T-cell (primary cell): ENCODE measurements at regions not wholly inside any gene's neighbourhood (a gene's known extent, or its start where the extent isn't known, plus 50 kb on each side); places are given as distances from the start of the nearest gene placed in this dataset.

Source experiments
- ATAC-seq, 4 experiments: fragments of 200-7000 bp in 3 of 4; fragments of 150-1000 bp in 1 of 4; cut with Tn5 transposase; replicated peaks in 1 of 4; 1 replicate in 3 of 4; 2 replicates in 1 of 4; pipeline ENCODE4 v1.10.0; 2021; ENCODE audit warnings: moderate library complexity in 3 of 4, mild to moderate bottlenecking in 2 of 4, moderate number of reproducible peaks in 1 of 4
- CTCF ChIA-PET, 2 donors: fragments of 300-600 bp; sonication (Branson Sonifier 250); formaldehyde crosslinking; loops; one replicate each; lab custom pipeline; 2022; ENCODE audit warnings: antibody characterized with exemption in 2 of 2; lab: Charles Lee
- POLR2A ChIA-PET, 2 donors: fragments of 300-600 bp; sonication (Branson Sonifier 250); formaldehyde crosslinking; loops; one replicate each; lab custom pipeline; 2022; ENCODE audit warnings: antibody characterized with exemption in 2 of 2; lab: Charles Lee
- DNase-seq, 35 experiments: peaks; one replicate each; pipeline versions ENCODE4 v3.0.0 to v3.0.0-alpha.2; 2013 to 2023
- H3K27ac ChIP-seq: one replicate; pipeline ENCODE4 v1.5.1; 2013; ENCODE audit warnings: low read length
- H3K27me3 ChIP-seq, 2 experiments: replicated peaks in 1 of 2; 1 replicate in 1 of 2; 2 replicates in 1 of 2; pipeline versions ENCODE4 v1.6.1 to v1.7.0; 2013; ENCODE audit warnings: low read length in 1 of 2, mixed read lengths in 1 of 2; ENCODE audit not compliant: control insufficient read depth in 2 of 2, insufficient read depth in 2 of 2; ENCODE audit errors: extremely low read depth in 1 of 2
- H3K36me3 ChIP-seq, 2 donors: 1 replicate in 1 of 2; 2 replicates in 1 of 2; pipeline versions ENCODE4 v1.6.1 to v1.7.0; 2013; ENCODE audit warnings: low read length in 1 of 2; ENCODE audit not compliant: control insufficient read depth in 2 of 2, insufficient read depth in 1 of 2; ENCODE audit errors: extremely low read depth in 1 of 2
- H3K4me1 ChIP-seq, 2 experiments: 1 replicate in 1 of 2; 2 replicates in 1 of 2; pipeline versions ENCODE4 v1.6.1 to v1.7.0; 2013; ENCODE audit warnings: low read length in 2 of 2, mixed read lengths in 1 of 2; ENCODE audit not compliant: insufficient read depth in 2 of 2, control insufficient read depth in 1 of 2; ENCODE audit errors: extremely low read depth in 1 of 2
- H3K4me3 ChIP-seq, 2 donors: 1 replicate in 1 of 2; 2 replicates in 1 of 2; pipeline versions ENCODE4 v1.5.1 to v1.7.0; 2013; ENCODE audit warnings: mild to moderate bottlenecking in 2 of 2, low read length in 1 of 2, moderate library complexity in 1 of 2; ENCODE audit not compliant: control insufficient read depth in 1 of 2; ENCODE audit errors: extremely low read depth in 1 of 2
- H3K9me3 ChIP-seq: 2 replicates; pipeline ENCODE4 v1.7.0; 2013
- H3K27ac Mint-ChIP-seq, 2 donors: one replicate each; pipeline ENCODE4 v1.8.0; 2020 to 2021; ENCODE audit warnings: mild to moderate bottlenecking in 2 of 2, mixed read lengths in 2 of 2
- H3K27me3 Mint-ChIP-seq, 2 donors: one replicate each; pipeline ENCODE4 v1.8.0; 2021 to 2022; ENCODE audit warnings: mixed read lengths in 2 of 2
- H3K36me3 Mint-ChIP-seq: one replicate; pipeline ENCODE4 v1.8.0; 2021; ENCODE audit warnings: mixed read lengths
- H3K4me1 Mint-ChIP-seq, 3 donors: one replicate each; pipeline ENCODE4 v1.8.0; 2020 to 2022; ENCODE audit warnings: mixed read lengths in 3 of 3, mild to moderate bottlenecking in 1 of 3
- H3K4me3 Mint-ChIP-seq, 3 donors: one replicate each; pipeline ENCODE4 v1.8.0; 2020 to 2022; ENCODE audit warnings: mild to moderate bottlenecking in 3 of 3, mixed read lengths in 3 of 3, moderate library complexity in 3 of 3
- H3K9me3 Mint-ChIP-seq, 3 donors: one replicate each; pipeline ENCODE4 v1.8.0; 2020 to 2022; ENCODE audit warnings: mixed read lengths in 3 of 3
- WGBS: methylation state at CpG from one replicate; pipeline ENCODE4 v1.1.5; 2013; ENCODE audit warnings: missing lambda C conversion rate; ENCODE audit not compliant: insufficient coverage; 5-methylcytosine and 5-hydroxymethylcytosine counted together

GRCh38 chrX:82125103-82125502 is 923.2 kb downstream of the SH3BGRL start:
- CTCF ChIA-PET = no interaction called here
- no peak for DNase-seq
- no peaks in the 10 kb centered on the region for H3K27me3 ChIP-seq
- no peaks in the 10 kb centered on the region for H3K9me3 ChIP-seq
- no peaks in the 10 kb centered on the region for H3K36me3 ChIP-seq
- Mint-ChIP-seq H3K4me1 (peaks cover 0 to 19% (median 4%) of the 10 kb centered on the region in 3 donors), H3K27me3 (peaks cover 0 to 5% of the 10 kb centered on the region in 2 donors), H3K9me3 (no peaks in the 10 kb centered on the region), H3K4me3 (no peak overlapping the region), H3K27ac (no peak overlapping the region), H3K36me3 (no peaks in the 10 kb centered on the region)
- POLR2A ChIA-PET = no interaction called here
- no peak overlapping the region for H3K4me3 ChIP-seq
- ATAC-seq = no peak
- H3K4me1 ChIP-seq = no peaks in the 10 kb centered on the region
- no peak overlapping the region for H3K27ac ChIP-seq
- WGBS = no CpG with 5 or more reads among the region's 2 CpGs

GRCh38 chrX:82127228-82128123 is 925.6 kb downstream of the SH3BGRL start:
- Mint-ChIP-seq H3K4me3 (peak overlapping the region in 2 of 3 donors; percentile 9 to 53), H3K27me3 (peaks cover 0 to 3% of the 10 kb centered on the region in 2 donors), H3K27ac (peak overlapping the region in 1 of 2 donors; percentile 49), H3K4me1 (peaks cover 0 to 19% (median 4%) of the 10 kb centered on the region in 3 donors), H3K36me3 (no peaks in the 10 kb centered on the region), H3K9me3 (peaks cover 0 to under 1% (median 0%) of the 10 kb centered on the region in 3 donors)
- POLR2A ChIA-PET = no interaction called here
- no CpG with 5 or more reads among the region's 2 CpGs for WGBS
- H3K27me3 ChIP-seq = no peaks in the 10 kb centered on the region
- peak in 2 of 35 experiments; percentile 1 to 30 for DNase-seq
- no peaks in the 10 kb centered on the region for H3K9me3 ChIP-seq
- CTCF ChIA-PET = no interaction called here
- H3K27ac ChIP-seq = no peak overlapping the region
- H3K4me3 ChIP-seq = no peak overlapping the region
- no peaks in the 10 kb centered on the region for H3K4me1 ChIP-seq
- peak in 1 of 4 experiments; percentile 50 for ATAC-seq
- H3K36me3 ChIP-seq = no peaks in the 10 kb centered on the region

- CTCF ChIA-PET = no interaction called here
- DNase-seq (peak in 1 of 35 experiments; percentile 2), ATAC-seq (no peak)
- Histone ChIP-seq H3K4me1 (peaks cover 0 to 7% of the 10 kb centered on the region in 2 experiments), H3K27me3 (no peaks in the 10 kb centered on the region), H3K27ac (no peak overlapping the region), H3K4me3 (no peak overlapping the region), H3K9me3 (no peaks in the 10 kb centered on the region), H3K36me3 (no peaks in the 10 kb centered on the region)
- H3K4me3 Mint-ChIP-seq = no peak overlapping the region
- POLR2A ChIA-PET = no interaction called here
- peaks cover 0 to 10% (median 10%) of the 10 kb centered on the region in 3 donors for H3K9me3 Mint-ChIP-seq
- H3K36me3 Mint-ChIP-seq = no peaks in the 10 kb centered on the region
- H3K27ac Mint-ChIP-seq = no peak overlapping the region
- H3K27me3 Mint-ChIP-seq = peaks cover 0 to 3% of the 10 kb centered on the region in 2 donors
- peaks cover 0 to 10% (median 0%) of the 10 kb centered on the region in 3 donors for H3K4me1 Mint-ChIP-seq
These were observed 932.5 kb downstream of the SH3BGRL start for GRCh38 chrX:82134378-82134777.

- CTCF ChIA-PET = no interaction called here
- peak overlapping the region in 1 of 2 donors; percentile 50 for H3K27ac Mint-ChIP-seq
- Histone ChIP-seq H3K27me3 (no peaks in the 10 kb centered on the region), H3K27ac (no peak overlapping the region), H3K4me1 (peaks cover 2 to 4% of the 10 kb centered on the region in 2 experiments), H3K36me3 (no peaks in the 10 kb centered on the region), H3K9me3 (no peaks in the 10 kb centered on the region), H3K4me3 (no peak overlapping the region)
- peaks cover 0 to 10% of the 10 kb centered on the region in 2 donors for H3K27me3 Mint-ChIP-seq
- POLR2A ChIA-PET = no interaction called here
- WGBS = 0% methylated on average over 1 of the region's 1 CpG
- peak; percentile 37 to 99 (median 69) for ATAC-seq
- no peaks in the 10 kb centered on the region for H3K36me3 Mint-ChIP-seq
- DNase-seq = peak in 32 of 35 experiments; percentile 2 to 61 (median 24)
- H3K9me3 Mint-ChIP-seq = peaks cover 0 to 22% (median 7%) of the 10 kb centered on the region in 3 donors
- H3K4me1 Mint-ChIP-seq = peaks cover 24 to 40% (median 24%) of the 10 kb centered on the region in 3 donors
- H3K4me3 Mint-ChIP-seq = peak overlapping the region in 1 of 3 donors; percentile 34
These were observed 940.0 kb downstream of the SH3BGRL start for GRCh38 chrX:82141942-82142341.

- no peak overlapping the region for H3K4me3 Mint-ChIP-seq
- Histone ChIP-seq H3K4me3 (no peak overlapping the region), H3K27ac (no peak overlapping the region), H3K36me3 (no peaks in the 10 kb centered on the region), H3K27me3 (no peaks in the 10 kb centered on the region), H3K4me1 (no peaks in the 10 kb centered on the region), H3K9me3 (no peaks in the 10 kb centered on the region)
- peaks cover 0 to 13% (median 6%) of the 10 kb centered on the region in 3 donors for H3K9me3 Mint-ChIP-seq
- ATAC-seq (no peak), DNase-seq (no peak)
- ChIA-PET CTCF (no interaction called here), POLR2A (no interaction called here)
- no peaks in the 10 kb centered on the region for H3K27me3 Mint-ChIP-seq
- H3K36me3 Mint-ChIP-seq = no peaks in the 10 kb centered on the region
- no CpG with 5 or more reads among the region's 2 CpGs for WGBS
- H3K4me1 Mint-ChIP-seq = no peaks in the 10 kb centered on the region
- no peak overlapping the region for H3K27ac Mint-ChIP-seq
These were observed 959.3 kb downstream of the SH3BGRL start for GRCh38 chrX:82161195-82161594.

GRCh38 chrX:82163701-82164100 is 961.8 kb downstream of the SH3BGRL start:
- no peak overlapping the region for H3K4me3 ChIP-seq
- H3K27me3 ChIP-seq = no peaks in the 10 kb centered on the region
- Mint-ChIP-seq H3K9me3 (peaks cover 0 to 14% (median 6%) of the 10 kb centered on the region in 3 donors), H3K4me1 (no peaks in the 10 kb centered on the region), H3K27ac (no peak overlapping the region), H3K4me3 (no peak overlapping the region), H3K27me3 (peaks cover 0 to 5% of the 10 kb centered on the region in 2 donors), H3K36me3 (no peaks in the 10 kb centered on the region)
- ChIA-PET POLR2A (no interaction called here), CTCF (no interaction called here)
- H3K27ac ChIP-seq = no peak overlapping the region
- no peak for DNase-seq
- H3K4me1 ChIP-seq = no peaks in the 10 kb centered on the region
- ATAC-seq = no peak
- H3K9me3 ChIP-seq = no peaks in the 10 kb centered on the region
- no peaks in the 10 kb centered on the region for H3K36me3 ChIP-seq
